Transverse colon (tissue), 4 donors: ENCODE measurements at regions not wholly inside any gene's neighbourhood (a gene's known extent, or its start where the extent isn't known, plus 50 kb on each side); places are given as distances from the start of the nearest gene placed in this dataset.

ENCODE experiments used
- DNase-seq: peaks from one replicate; pipeline ENCODE4 v3.0.0-alpha.2; 2019
- H3K27ac ChIP-seq, 4 donors: fragments of 200-600 bp; sonication (generic); 2 replicates each; pipeline ENCODE4 v1.5.1; 2016 to 2018; ENCODE audit warnings: inconsistent platforms in 4 of 4
- H3K27me3 ChIP-seq: fragments of 200-600 bp; sonication (generic); 2 replicates; pipeline ENCODE4 v1.5.1; 2017; ENCODE audit warnings: inconsistent platforms
- H3K36me3 ChIP-seq, 4 donors: fragments of 200-600 bp; sonication (generic); 2 replicates each; pipeline ENCODE4 v1.5.1; 2017 to 2019; ENCODE audit warnings: inconsistent platforms in 4 of 4
- H3K4me1 ChIP-seq, 4 donors: fragments of 200-600 bp; sonication (generic); 2 replicates each; pipeline ENCODE4 v1.5.1; 2017 to 2020; ENCODE audit warnings: inconsistent platforms in 4 of 4
- H3K4me3 ChIP-seq, 4 donors: fragments of 200-600 bp; sonication (generic); 1 replicate in 1 of 4; 2 replicates in 3 of 4; pipeline versions ENCODE4 v1.5.1 to v1.6.1; 2017 to 2019; ENCODE audit warnings: inconsistent platforms in 4 of 4
- H3K9me3 ChIP-seq, 2 donors: fragments of 200-600 bp; sonication (generic); 2 replicates each; pipeline ENCODE4 v1.5.1; 2017 to 2019; ENCODE audit warnings: inconsistent platforms in 2 of 2
- CTCF ChIP-seq, 5 experiments: fragments of 200-600 bp in 3 of 5; fragments of 450-650 bp in 2 of 5; sonication (generic) in 3 of 5; IDR thresholded peaks; 1 replicate in 2 of 5; 2 replicates in 3 of 5; pipeline ENCODE4 v1.5.1; 2016 to 2017; ENCODE audit warnings: antibody characterized with exemption in 5 of 5, inconsistent platforms in 3 of 5, mild to moderate bottlenecking in 2 of 5, moderate library complexity in 1 of 5
- EP300 ChIP-seq: sonication (generic); formaldehyde crosslinking; IDR thresholded peaks from one replicate; pipeline ENCODE4 v1.6.1; 2017; ENCODE audit warnings: antibody characterized with exemption, low read depth
- POLR2A ChIP-seq: fragments of 450-650 bp; IDR thresholded peaks from one replicate; pipeline ENCODE4 v1.6.1; 2016; ENCODE audit warnings: antibody characterized with exemption, mild to moderate bottlenecking, moderate library complexity
- POLR2AphosphoS5 ChIP-seq, 3 donors: sonication (generic); formaldehyde crosslinking; IDR thresholded peaks; one replicate each; pipeline ENCODE4 v1.6.1; 2016; ENCODE audit warnings: antibody characterized with exemption in 3 of 3
- WGBS, 2 donors: methylation state at CpG; one replicate each; pipeline ENCODE4 v1.1.5; 2018; ENCODE audit warnings: low coverage in 1 of 2; 5-methylcytosine and 5-hydroxymethylcytosine counted together
- in situ Hi-C, 4 donors: fragments of 200-750 bp; cut with MboI; loops; one replicate each; pipeline versions ENCODE4 v1.15.0 to v1.15.1; 2017; ENCODE audit warnings: low sequenced_read_pairs in 3 of 4, low pct_ligation_motif_present in 1 of 4, low pct_unique_long_range_greater_than_20kb in 1 of 4
- intact Hi-C: fragments of 100-400 bp; cut with DNase I; formaldehyde crosslinking; loops from one replicate; pipeline ENCODE4 v1.15.1; 2023; ENCODE audit warnings: low total_unique reads

- in situ Hi-C loops (no loop called here), intact Hi-C loops (no loop called here)
- no peak for DNase-seq
- Histone ChIP-seq H3K4me1 (no peaks in the 10 kb centered on the region), H3K36me3 (no peaks in the 10 kb centered on the region), H3K9me3 (no peaks in the 10 kb centered on the region), H3K27me3 (no peaks in the 10 kb centered on the region), H3K27ac (no peak overlapping the region), H3K4me3 (no peak overlapping the region)
- WGBS, 2 donors, result 87% methylated on average over 2 of the region's 2 CpGs; no CpG with 5 or more reads in 1 of the 2 donors
- TF ChIP-seq POLR2AphosphoS5 (IDR thresholded peaks at IDR 0.05) (no peak), EP300 (no peak), CTCF (IDR thresholded peaks at IDR 0.05) (no peak), POLR2A (no peak)
Measured at GRCh38 chrX:69014200-69014599, 151.1 kb downstream of the PJA1 start.

- 64% methylated on average over 4 of the region's 4 CpGs; no CpG with 5 or more reads in 1 of the 2 donors for WGBS, 2 donors
Measured at GRCh38 chrX:69010339-69010738, 154.9 kb downstream of the PJA1 start.

GRCh38 chrX:69000877-69001276 is 164.4 kb downstream of the PJA1 start:
- 40 to 69% methylated on average over 1 to 4 of the region's 4 CpGs for WGBS, 2 donors
- H3K4me1 ChIP-seq, result peaks cover 0 to 25% (median 0%) of the 10 kb centered on the region in 4 donors
- no peaks in the 10 kb centered on the region for H3K9me3 ChIP-seq
- no peaks in the 10 kb centered on the region for H3K36me3 ChIP-seq
- H3K27me3 ChIP-seq, result no peaks in the 10 kb centered on the region
- in situ Hi-C loops (no loop called here), intact Hi-C loops (no loop called here)
- DNase-seq, result no peak
- H3K4me3 ChIP-seq, result no peak overlapping the region
- TF ChIP-seq POLR2A (no peak), POLR2AphosphoS5 (IDR thresholded peaks at IDR 0.05) (no peak), EP300 (no peak)
- no peak overlapping the region for H3K27ac ChIP-seq

More at GRCh38 chrX:69010339-69010738, 154.9 kb downstream of the PJA1 start:
- H3K36me3 ChIP-seq, result no peaks in the 10 kb centered on the region
- no peaks in the 10 kb centered on the region for H3K27me3 ChIP-seq
- no peak for DNase-seq
- in situ Hi-C loops, result no loop called here
- H3K4me1 ChIP-seq, result no peaks in the 10 kb centered on the region
- intact Hi-C loops, result no loop called here
- no peak overlapping the region for H3K4me3 ChIP-seq
- TF ChIP-seq POLR2AphosphoS5 (IDR thresholded peaks at IDR 0.05) (no peak), POLR2A (no peak), EP300 (no peak), CTCF (IDR thresholded peaks at IDR 0.05) (no peak)
- H3K27ac ChIP-seq, result no peak overlapping the region
- H3K9me3 ChIP-seq, result no peaks in the 10 kb centered on the region

GRCh38 chrX:68999931-69000330 is 165.3 kb downstream of the PJA1 start:
- 77% methylated on average over 2 of the region's 2 CpGs; no CpG with 5 or more reads in 1 of the 2 donors for WGBS, 2 donors
- in situ Hi-C loops, result no loop called here

More at GRCh38 chrX:68999931-69000330, 165.3 kb downstream of the PJA1 start:
- H3K36me3 ChIP-seq, result no peaks in the 10 kb centered on the region
- TF ChIP-seq EP300 (no peak), POLR2A (no peak), CTCF (IDR thresholded peaks at IDR 0.05) (no peak), POLR2AphosphoS5 (IDR thresholded peaks at IDR 0.05) (no peak)
- H3K4me3 ChIP-seq, result no peak overlapping the region
- no peaks in the 10 kb centered on the region for H3K27me3 ChIP-seq
- no peak for DNase-seq
- no peak overlapping the region for H3K27ac ChIP-seq
- peaks cover 8 to 34% (median 9%) of the 10 kb centered on the region in 4 donors for H3K4me1 ChIP-seq
- intact Hi-C loops, result no loop called here
- no peaks in the 10 kb centered on the region for H3K9me3 ChIP-seq
